H1 (cell line): ENCODE measurements at regions not wholly inside any gene's neighbourhood (a gene's known extent, or its start where the extent isn't known, plus 50 kb on each side); places are given as distances from the start of the nearest gene placed in this dataset.

Experiments used
- CTCF ChIA-PET: fragments of 300-600 bp; sonication (Branson Sonifier 250); formaldehyde crosslinking; loops from one replicate; lab custom pipeline; 2021; ENCODE audit not compliant: partially characterized antibody; lab: Charles Lee
- POLR2A ChIA-PET: fragments of 300-600 bp; sonication (Branson Sonifier 250); formaldehyde crosslinking; loops from one replicate; lab custom pipeline; 2021; ENCODE audit warnings: inconsistent platforms; ENCODE audit not compliant: partially characterized antibody; lab: Charles Lee
- DNase-seq, 2 experiments: peaks; one replicate each; pipeline versions ENCODE4 v3.0.0 to v3.0.0-alpha.2; 2010 to 2022; ENCODE audit warnings: low spot score in 2 of 2, low read depth in 1 of 2, mixed read lengths in 1 of 2
- FAIRE-seq: peaks from 2 replicates; lab custom pipeline; 2011; peaks lifted over from hg19 to GRCh38; lab: Jason Lieb, UNC
- H2AFZ ChIP-seq: 2 replicates; pipeline ENCODE4 v1.8.1; 2012; ENCODE audit warnings: low read length, inconsistent platforms
- H2AK5ac ChIP-seq: 2 replicates; pipeline ENCODE4 v1.6.1; 2013; ENCODE audit warnings: low read depth, low read length
- H2BK120ac ChIP-seq: replicated peaks from 2 replicates; pipeline ENCODE3; 2013; ENCODE audit warnings: low read depth, low read length, inconsistent platforms
- H2BK12ac ChIP-seq: 2 replicates; pipeline ENCODE4 v1.6.1; 2013; ENCODE audit warnings: low read depth, low read length
- H2BK15ac ChIP-seq: 2 replicates; pipeline ENCODE4 v1.6.1; 2013; ENCODE audit warnings: low read length
- H2BK20ac ChIP-seq: 2 replicates; pipeline ENCODE4 v1.6.1; 2013; ENCODE audit warnings: low read length
- H2BK5ac ChIP-seq: 2 replicates; pipeline ENCODE4 v1.6.1; 2013; ENCODE audit warnings: low read depth, low read length
- H3K14ac ChIP-seq: 2 replicates; pipeline ENCODE4 v1.6.1; 2013; ENCODE audit warnings: inconsistent platforms; ENCODE audit not compliant: insufficient read length
- H3K18ac ChIP-seq: 2 replicates; pipeline ENCODE4 v1.6.1; 2013; ENCODE audit warnings: low read length; ENCODE audit errors: extremely low read depth
- H3K23ac ChIP-seq: 2 replicates; pipeline ENCODE4 v1.6.1; 2013; ENCODE audit warnings: inconsistent platforms; ENCODE audit not compliant: insufficient read length
- H3K23me2 ChIP-seq: 2 replicates; pipeline ENCODE4 v1.6.1; 2013; ENCODE audit warnings: low read depth, low read length
- H3K27ac ChIP-seq: 2 replicates; pipeline ENCODE4 v1.6.1; 2011; ENCODE audit warnings: low read depth, low read length, inconsistent platforms
- H3K27me3 ChIP-seq, 4 experiments: replicated peaks in 1 of 4; 1 replicate in 1 of 4; 2 replicates in 3 of 4; pipeline versions ENCODE4 v1.6.1 to v1.8.1; 2011 to 2013; ENCODE audit warnings: low read length in 3 of 4, mild to moderate bottlenecking in 3 of 4, inconsistent platforms in 2 of 4, mixed read lengths in 2 of 4, moderate library complexity in 1 of 4; ENCODE audit not compliant: control insufficient read depth in 3 of 4, insufficient read depth in 3 of 4; ENCODE audit errors: extremely low read depth in 1 of 4
- H3K36me3 ChIP-seq, 4 experiments: 2 replicates each; pipeline versions ENCODE4 v1.6.1 to v1.8.1; 2011 to 2013; ENCODE audit warnings: mild to moderate bottlenecking in 4 of 4, low read length in 3 of 4, moderate library complexity in 2 of 4, control low read depth in 1 of 4, inconsistent platforms in 1 of 4; ENCODE audit not compliant: insufficient read depth in 4 of 4, control insufficient read depth in 2 of 4
- H3K4ac ChIP-seq: replicated peaks from 2 replicates; pipeline ENCODE3; 2013; ENCODE audit warnings: low read length, low read depth, mixed read lengths, inconsistent platforms; ENCODE audit not compliant: insufficient read length
- H3K4me1 ChIP-seq, 4 experiments: replicated peaks in 1 of 4; 1 replicate in 1 of 4; 2 replicates in 3 of 4; pipeline versions ENCODE4 v1.6.1 to v1.8.1; 2011 to 2013; ENCODE audit warnings: low read length in 3 of 4, inconsistent platforms in 2 of 4, mixed read lengths in 1 of 4; ENCODE audit not compliant: insufficient read depth in 4 of 4, control insufficient read depth in 3 of 4
- H3K4me2 ChIP-seq, 2 experiments: 2 replicates each; pipeline versions ENCODE4 v1.6.1 to v1.8.1; 2011 to 2013; ENCODE audit warnings: low read depth in 2 of 2, low read length in 2 of 2, control low read depth in 1 of 2, inconsistent platforms in 1 of 2, mild to moderate bottlenecking in 1 of 2; ENCODE audit not compliant: insufficient read depth in 1 of 2
- H3K4me3 ChIP-seq, 4 experiments: fragments of 200-600, 300-600 bp in 1 of 4; sonication (generic), shearing (Covaris generic), sonication (Bioruptor Twin) in 1 of 4; 2 replicates each; pipeline versions ENCODE4 v1.5.1 to v1.8.1; 2011 to 2016; ENCODE audit warnings: low read length in 4 of 4, low read depth in 3 of 4, control low read depth in 2 of 4, inconsistent platforms in 2 of 4, mild to moderate bottlenecking in 2 of 4, mixed read lengths in 1 of 4, moderate library complexity in 1 of 4; ENCODE audit not compliant: insufficient read depth in 2 of 4; ENCODE audit errors: extremely low read depth in 1 of 4
- H3K56ac ChIP-seq: replicated peaks from 2 replicates; pipeline ENCODE3; 2013; ENCODE audit warnings: low read depth, mild to moderate bottlenecking, mixed read lengths, low read length, inconsistent platforms; ENCODE audit not compliant: insufficient read length
- H3K79me1 ChIP-seq: 2 replicates; pipeline ENCODE4 v1.6.1; 2013; ENCODE audit warnings: low read depth, low read length, control low read depth
- H3K79me2 ChIP-seq, 2 experiments: 2 replicates each; pipeline versions ENCODE4 v1.6.1 to v1.8.1; 2012 to 2013; ENCODE audit warnings: low read length in 2 of 2, mild to moderate bottlenecking in 2 of 2, inconsistent platforms in 1 of 2; ENCODE audit not compliant: insufficient read depth in 2 of 2, control insufficient read depth in 1 of 2
- H3K9ac ChIP-seq, 4 experiments: replicated peaks in 1 of 4; 1 replicate in 1 of 4; 2 replicates in 3 of 4; pipeline versions ENCODE4 v1.6.1 to v1.8.1; 2011 to 2013; ENCODE audit warnings: low read depth in 3 of 4, low read length in 3 of 4, control low read depth in 2 of 4, mild to moderate bottlenecking in 2 of 4, moderate library complexity in 2 of 4, inconsistent platforms in 1 of 4; ENCODE audit errors: extremely low read depth in 1 of 4
- H3K9me3 ChIP-seq, 2 experiments: 2 replicates each; pipeline versions ENCODE4 v1.6.1 to v1.8.1; 2012 to 2013; ENCODE audit warnings: mild to moderate bottlenecking in 2 of 2, moderate library complexity in 2 of 2, control low read depth in 1 of 2, inconsistent platforms in 1 of 2, low read depth in 1 of 2, low read length in 1 of 2, mixed read lengths in 1 of 2; ENCODE audit not compliant: insufficient read depth in 2 of 2
- H4K20me1 ChIP-seq, 2 experiments: replicated peaks in 1 of 2; 2 replicates each; pipeline versions ENCODE3 to v1.8.1; 2011 to 2013; ENCODE audit warnings: inconsistent platforms in 2 of 2, low read length in 2 of 2, mild to moderate bottlenecking in 1 of 2; ENCODE audit not compliant: insufficient read depth in 2 of 2, control insufficient read depth in 1 of 2
- H4K5ac ChIP-seq: 2 replicates; pipeline ENCODE4 v1.6.1; 2013; ENCODE audit warnings: low read length, low read depth, mixed read lengths, inconsistent platforms; ENCODE audit not compliant: insufficient read length
- H4K8ac ChIP-seq: 2 replicates; pipeline ENCODE4 v1.8.0; 2013; ENCODE audit warnings: mild to moderate bottlenecking, moderate library complexity, low read length, inconsistent platforms; ENCODE audit not compliant: insufficient read depth; ENCODE audit errors: extremely low read depth
- H4K91ac ChIP-seq: replicated peaks from 2 replicates; pipeline ENCODE3; 2013; ENCODE audit warnings: low read length, mixed read lengths, inconsistent platforms; ENCODE audit not compliant: insufficient read length
- JUND ChIP-seq: IDR thresholded peaks from 2 replicates; pipeline ENCODE4 v1.6.1; 2011; ENCODE audit warnings: mild to moderate bottlenecking, improper control_type of control experiment, low read length
- WGBS, 2 experiments: shearing (Covaris generic) in 1 of 2; methylation state at CpG; one replicate each; pipeline versions ENCODE4 v1.1.6 to v1.1.7; 2013 to 2015; ENCODE audit warnings: low lambda C conversion rate in 2 of 2, mixed read lengths in 2 of 2, inconsistent platforms in 1 of 2, low coverage in 1 of 2, missing lambda C conversion rate in 1 of 2; ENCODE audit not compliant: insufficient replicate concordance in 2 of 2, insufficient coverage in 1 of 2, insufficient read length in 1 of 2; ENCODE audit errors: extremely low coverage in 1 of 2, missing lambda C conversion rate in 1 of 2; 5-methylcytosine and 5-hydroxymethylcytosine counted together

DNA sequence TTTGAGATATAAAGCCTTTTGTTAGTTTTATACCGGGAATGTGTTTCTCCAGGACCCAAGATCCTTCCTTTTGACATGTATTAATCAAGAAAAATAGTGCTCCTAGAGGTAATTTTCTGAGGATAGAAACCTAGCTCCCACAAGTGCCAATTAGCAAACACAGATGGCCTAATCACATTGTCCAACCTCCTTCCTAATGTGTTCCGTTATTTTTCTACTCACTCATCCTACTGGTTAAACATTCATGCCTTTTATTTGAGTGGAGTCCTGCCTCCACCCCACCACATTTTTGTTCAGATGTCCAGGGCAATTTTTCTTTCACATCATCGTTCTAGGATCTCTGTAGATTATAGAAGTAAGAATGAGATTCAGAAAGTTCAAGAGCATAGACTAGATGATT is 610.0 kb upstream of the MBL2 start:
- H4K91ac ChIP-seq, result no peak overlapping the region
- H3K9me3 ChIP-seq, result no peaks in the 10 kb centered on the region
- H3K79me1 ChIP-seq, result no peaks in the 10 kb centered on the region
- H3K23me2 ChIP-seq, result no peaks in the 10 kb centered on the region
- DNase-seq, result no peak
- no peak overlapping the region for H2BK12ac ChIP-seq
- no peak overlapping the region for H3K56ac ChIP-seq
- no peak overlapping the region for H3K9ac ChIP-seq
- H3K23ac ChIP-seq, result no peak overlapping the region
- H3K4me1 ChIP-seq, result no peaks in the 10 kb centered on the region
- no peak overlapping the region for H3K4me2 ChIP-seq
- FAIRE-seq, result no peak
- H3K4me3 ChIP-seq, result no peak overlapping the region
- 0 out of 2 replicates have a peak overlapping the region, but pooled peaks have one; percentile 43 for H2BK20ac ChIP-seq
- no peak overlapping the region for H2BK15ac ChIP-seq
- no peak overlapping the region for H3K27ac ChIP-seq
- CTCF ChIA-PET, result no interaction called here
- POLR2A ChIA-PET, result no interaction called here
- no peak overlapping the region for H3K18ac ChIP-seq
- H3K79me2 ChIP-seq, result no peaks in the 10 kb centered on the region
- 91% methylated on average over 3 of the region's 3 CpGs; no CpG with 5 or more reads in 1 of the 2 experiments for WGBS, 2 experiments
- H3K14ac ChIP-seq, result no peak overlapping the region
- no peak overlapping the region for H2AK5ac ChIP-seq
- H3K4ac ChIP-seq, result no peak overlapping the region
- no peak overlapping the region for H2BK5ac ChIP-seq
- no peak overlapping the region for H4K5ac ChIP-seq
- H4K20me1 ChIP-seq, result no peaks in the 10 kb centered on the region
- no peak overlapping the region for H2BK120ac ChIP-seq
- H3K27me3 ChIP-seq, result no peaks in the 10 kb centered on the region
- H2AFZ ChIP-seq, result no peak overlapping the region
- no peaks in the 10 kb centered on the region for H3K36me3 ChIP-seq
- H4K8ac ChIP-seq, result no peak overlapping the region
- no peak for TF ChIP-seq JUND
